GM08714 (cell line): ENCODE measurements at regions not wholly inside any gene's neighbourhood (a gene's known extent, or its start where the extent isn't known, plus 50 kb on each side); places are given as distances from the start of the nearest gene placed in this dataset.

ENCODE experiments used
- H3K4me3 ChIP-seq: fragments of 200-500 bp; sonication (Bioruptor generic); 2 replicates; pipeline ENCODE4 v1.5.1; 2014; ENCODE audit warnings: mild to moderate bottlenecking, low read length, inconsistent platforms
- ZNF274 ChIP-seq: IDR thresholded peaks from 2 replicates; pipeline ENCODE4 v1.6.1; 2012; ENCODE audit warnings: mild to moderate bottlenecking, low read depth, low read length

GRCh38 chr2:217203086-217203485 is 343.2 kb upstream of the TNP1 start:
- no peak overlapping the region for H3K4me3 ChIP-seq
- TF ChIP-seq ZNF274: no peak

GRCh38 chr2:217199255-217199630 is 339.4 kb upstream of the TNP1 start:
- no peak for TF ChIP-seq ZNF274
- no peak overlapping the region for H3K4me3 ChIP-seq

GRCh38 chr2:217195658-217196446 is 336.0 kb upstream of the TNP1 start:
- H3K4me3 ChIP-seq: no peak overlapping the region
- no peak for TF ChIP-seq ZNF274

GRCh38 chr2:217195016-217195415 is 335.2 kb upstream of the TNP1 start:
- TF ChIP-seq ZNF274: no peak

GRCh38 chr2:217193431-217194340 is 333.8 kb upstream of the TNP1 start:
- TF ChIP-seq ZNF274: no peak
- H3K4me3 ChIP-seq: no peak overlapping the region

More at GRCh38 chr2:217195016-217195415, 335.2 kb upstream of the TNP1 start:
- H3K4me3 ChIP-seq: no peak overlapping the region

GRCh38 chr2:217192366-217192765 is 332.5 kb upstream of the TNP1 start:
- no peak for TF ChIP-seq ZNF274
- H3K4me3 ChIP-seq: no peak overlapping the region

- TF ChIP-seq ZNF274: no peak
- no peak overlapping the region for H3K4me3 ChIP-seq
These were observed 329.9 kb upstream of the TNP1 start for GRCh38 chr2:217189747-217190146.

- no peak for TF ChIP-seq ZNF274
- no peak overlapping the region for H3K4me3 ChIP-seq
These were observed 329.3 kb upstream of the TNP1 start for GRCh38 chr2:217189131-217189530.

GRCh38 chr2:217186668-217187159 is 326.9 kb upstream of the TNP1 start:
- no peak for TF ChIP-seq ZNF274
- no peak overlapping the region for H3K4me3 ChIP-seq

- no peak for TF ChIP-seq ZNF274
- no peak overlapping the region for H3K4me3 ChIP-seq
These were observed 326.3 kb upstream of the TNP1 start for GRCh38 chr2:217186152-217186551.

- H3K4me3 ChIP-seq: no peak overlapping the region
- TF ChIP-seq ZNF274: no peak
These were observed 325.6 kb upstream of the TNP1 start for GRCh38 chr2:217185265-217185995.

- no peak for TF ChIP-seq ZNF274
- no peak overlapping the region for H3K4me3 ChIP-seq
These were observed 324.4 kb upstream of the TNP1 start for GRCh38 chr2:217184242-217184641.

GRCh38 chr2:217183471-217183870 is 323.6 kb upstream of the TNP1 start:
- no peak for TF ChIP-seq ZNF274
- no peak overlapping the region for H3K4me3 ChIP-seq

GRCh38 chr2:217182926-217183325 is 323.1 kb upstream of the TNP1 start:
- no peak for TF ChIP-seq ZNF274
- no peak overlapping the region for H3K4me3 ChIP-seq

- H3K4me3 ChIP-seq: no peak overlapping the region
- TF ChIP-seq ZNF274: no peak
These were observed 321.6 kb upstream of the TNP1 start for GRCh38 chr2:217181512-217181911.
